ENCODE measurements at regions not wholly inside any gene's neighbourhood (a gene's known extent, or its start where the extent isn't known, plus 50 kb on each side); places are given as distances from the start of the nearest gene placed in this dataset.

DNA sequence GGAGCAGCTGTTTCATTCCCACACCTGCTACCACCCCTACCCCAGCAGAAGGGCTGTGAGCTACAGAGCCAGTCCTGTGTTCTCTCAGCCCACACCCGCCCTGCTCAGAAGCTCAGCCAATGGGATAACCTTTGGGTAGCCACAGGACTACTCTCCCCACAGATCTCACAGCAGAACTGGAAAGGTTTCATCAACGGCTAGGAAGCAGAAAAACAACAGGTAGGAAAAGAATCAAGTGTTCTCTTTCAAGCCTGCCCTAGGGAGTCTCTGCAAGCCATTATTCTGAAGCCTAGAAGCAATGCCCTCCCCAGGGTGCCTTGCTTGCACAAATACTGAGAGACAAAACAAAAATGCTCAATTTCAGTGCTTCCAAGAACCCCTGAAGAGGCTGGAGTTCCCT lies 77.2 kb downstream of the TMPRSS5 start:
- TF ChIP-seq POLR2A (IDR thresholded peaks at IDR 0.05): no peak
- TF ChIP-seq, protein P1, sequence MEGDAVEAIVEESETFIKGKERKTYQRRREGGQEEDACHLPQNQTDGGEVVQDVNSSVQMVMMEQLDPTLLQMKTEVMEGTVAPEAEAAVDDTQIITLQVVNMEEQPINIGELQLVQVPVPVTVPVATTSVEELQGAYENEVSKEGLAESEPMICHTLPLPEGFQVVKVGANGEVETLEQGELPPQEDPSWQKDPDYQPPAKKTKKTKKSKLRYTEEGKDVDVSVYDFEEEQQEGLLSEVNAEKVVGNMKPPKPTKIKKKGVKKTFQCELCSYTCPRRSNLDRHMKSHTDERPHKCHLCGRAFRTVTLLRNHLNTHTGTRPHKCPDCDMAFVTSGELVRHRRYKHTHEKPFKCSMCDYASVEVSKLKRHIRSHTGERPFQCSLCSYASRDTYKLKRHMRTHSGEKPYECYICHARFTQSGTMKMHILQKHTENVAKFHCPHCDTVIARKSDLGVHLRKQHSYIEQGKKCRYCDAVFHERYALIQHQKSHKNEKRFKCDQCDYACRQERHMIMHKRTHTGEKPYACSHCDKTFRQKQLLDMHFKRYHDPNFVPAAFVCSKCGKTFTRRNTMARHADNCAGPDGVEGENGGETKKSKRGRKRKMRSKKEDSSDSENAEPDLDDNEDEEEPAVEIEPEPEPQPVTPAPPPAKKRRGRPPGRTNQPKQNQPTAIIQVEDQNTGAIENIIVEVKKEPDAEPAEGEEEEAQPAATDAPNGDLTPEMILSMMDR (IDR thresholded peaks at IDR 0.05): no peak
